Caki2 (cell line): ENCODE measurements at regions not wholly inside any gene's neighbourhood (a gene's known extent, or its start where the extent isn't known, plus 50 kb on each side); places are given as distances from the start of the nearest gene placed in this dataset.
"Not testable (repeated sequence)": the region's sequence is repeated elsewhere in the genome, so short reads cannot be mapped to it uniquely, and the experiment has no call there.

ENCODE experiments used
- DNase-seq: peaks from one replicate; pipeline ENCODE4 v3.0.0-alpha.2; 2015; ENCODE audit warnings: low read depth
- in situ Hi-C: cut with HindIII; loops from 2 replicates; pipeline ENCODE4 v1.10.0; 2016; ENCODE audit warnings: low sequenced_read_pairs, low pct_unique_long_range_greater_than_20kb, mixed read lengths

DNA sequence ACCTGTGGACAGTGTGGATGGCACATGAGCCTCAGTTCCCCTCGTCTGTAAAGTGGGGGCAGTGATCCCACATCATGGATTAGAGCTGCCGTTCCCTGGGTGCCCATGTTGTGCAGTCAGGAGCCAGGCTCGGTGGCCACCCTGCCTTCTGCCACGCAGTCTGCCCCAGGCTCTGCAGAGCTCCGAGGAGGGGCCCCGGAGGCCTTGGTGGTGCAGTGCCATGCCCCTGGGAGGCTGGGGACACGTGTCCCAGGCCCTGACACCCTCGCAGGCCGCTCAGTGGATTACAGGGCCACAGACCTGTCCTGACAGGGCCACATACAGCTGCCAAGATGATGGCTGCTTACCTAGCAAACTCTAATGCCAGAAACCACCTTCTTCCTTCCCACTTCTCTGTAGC is 59.7 kb upstream of the ZNF469 start:
- in situ Hi-C loops, result no loop called here
- no peak for DNase-seq

DNA sequence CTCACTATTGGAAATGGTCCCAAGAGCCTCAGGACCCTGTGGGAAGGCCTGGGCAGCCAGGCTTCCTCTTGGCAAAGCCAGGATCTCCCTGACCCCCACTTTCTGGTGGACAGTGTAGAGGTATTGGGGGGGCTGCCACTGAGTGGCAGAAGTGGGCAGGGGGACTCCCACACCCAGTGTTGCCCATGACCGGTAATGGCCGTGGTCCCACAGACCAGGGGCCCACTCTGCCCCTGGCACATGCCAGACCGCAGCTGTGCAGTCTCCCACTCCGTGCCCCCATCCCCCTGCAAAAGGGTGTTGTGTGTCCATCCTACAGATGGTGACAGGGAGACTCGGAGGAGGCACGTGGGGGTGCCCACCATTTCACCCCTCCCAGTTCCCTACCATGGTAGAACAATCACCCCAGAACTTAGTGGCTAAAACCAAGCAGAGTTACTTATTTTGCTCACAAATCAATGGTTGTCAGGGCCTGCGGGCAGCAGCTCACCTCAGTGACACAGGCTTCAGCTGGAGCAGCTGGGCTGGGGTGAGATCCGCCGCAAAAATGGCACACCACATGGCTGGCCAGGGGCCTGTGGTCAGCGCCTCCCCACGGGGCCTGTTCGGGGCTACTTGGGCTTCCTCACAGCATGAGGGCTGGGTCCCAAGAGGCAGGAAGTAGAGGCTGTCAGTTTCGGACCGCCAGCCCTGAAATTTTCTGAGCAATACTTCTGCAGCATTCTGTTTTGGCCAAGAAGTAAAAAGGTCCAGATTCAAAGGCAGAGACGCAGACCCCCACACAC is 59.0 kb upstream of the ZNF469 start:
- in situ Hi-C loops, result no loop called here
- DNase-seq, result no peak

DNA sequence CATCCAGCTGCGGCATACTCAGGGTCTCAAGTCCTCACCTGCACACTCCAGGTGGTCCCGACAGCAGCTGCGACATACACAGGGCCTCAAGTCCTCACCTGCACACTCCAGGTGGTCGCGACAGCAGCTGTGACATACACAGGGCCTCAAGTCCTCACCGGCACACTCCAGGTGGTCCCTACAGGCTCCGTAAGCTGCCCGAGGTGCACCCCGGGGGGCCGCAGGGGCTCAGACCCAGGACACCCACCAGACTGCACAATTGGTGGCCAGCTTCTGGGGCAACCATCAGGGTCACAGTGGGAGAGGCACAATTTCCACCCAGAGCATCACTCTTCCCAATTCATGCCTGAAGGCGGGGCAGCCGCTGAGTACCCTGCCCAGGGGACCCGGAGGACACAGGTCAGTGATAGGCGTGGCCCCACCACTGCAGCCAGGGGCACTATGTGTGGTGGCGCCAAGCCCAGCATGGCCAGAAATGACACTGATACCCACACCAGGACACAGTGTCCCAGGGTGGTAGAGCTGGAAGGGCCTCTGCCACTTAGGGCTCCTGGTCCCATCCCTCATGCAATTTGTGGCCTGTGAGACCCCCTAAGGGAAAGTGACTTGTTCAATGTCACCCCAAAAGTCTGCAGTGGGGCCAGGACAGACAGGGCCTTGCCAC is 57.5 kb upstream of the ZNF469 start:
- in situ Hi-C loops, result no loop called here
- no peak for DNase-seq

DNA sequence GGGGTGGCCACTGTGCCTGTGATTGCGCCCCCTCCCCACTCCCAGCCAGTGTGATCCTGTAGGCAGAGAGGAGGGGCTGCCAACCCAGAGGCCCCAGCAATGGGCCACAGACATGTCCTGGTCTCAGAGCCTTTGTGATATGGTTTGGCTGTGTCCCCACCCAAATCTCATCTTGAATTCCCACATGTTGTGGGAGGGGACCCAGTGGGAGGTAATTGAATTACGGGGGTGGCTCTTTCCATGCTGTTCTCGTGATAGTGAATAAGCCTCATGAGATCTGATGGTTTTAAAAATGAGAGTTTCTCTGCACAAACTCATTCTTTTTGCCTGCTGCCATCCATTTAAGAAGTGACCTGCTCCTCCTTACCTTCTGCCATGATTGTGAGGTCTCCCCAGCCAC is 56.8 kb upstream of the ZNF469 start:
- in situ Hi-C loops, result no loop called here
- DNase-seq, result no peak

DNA sequence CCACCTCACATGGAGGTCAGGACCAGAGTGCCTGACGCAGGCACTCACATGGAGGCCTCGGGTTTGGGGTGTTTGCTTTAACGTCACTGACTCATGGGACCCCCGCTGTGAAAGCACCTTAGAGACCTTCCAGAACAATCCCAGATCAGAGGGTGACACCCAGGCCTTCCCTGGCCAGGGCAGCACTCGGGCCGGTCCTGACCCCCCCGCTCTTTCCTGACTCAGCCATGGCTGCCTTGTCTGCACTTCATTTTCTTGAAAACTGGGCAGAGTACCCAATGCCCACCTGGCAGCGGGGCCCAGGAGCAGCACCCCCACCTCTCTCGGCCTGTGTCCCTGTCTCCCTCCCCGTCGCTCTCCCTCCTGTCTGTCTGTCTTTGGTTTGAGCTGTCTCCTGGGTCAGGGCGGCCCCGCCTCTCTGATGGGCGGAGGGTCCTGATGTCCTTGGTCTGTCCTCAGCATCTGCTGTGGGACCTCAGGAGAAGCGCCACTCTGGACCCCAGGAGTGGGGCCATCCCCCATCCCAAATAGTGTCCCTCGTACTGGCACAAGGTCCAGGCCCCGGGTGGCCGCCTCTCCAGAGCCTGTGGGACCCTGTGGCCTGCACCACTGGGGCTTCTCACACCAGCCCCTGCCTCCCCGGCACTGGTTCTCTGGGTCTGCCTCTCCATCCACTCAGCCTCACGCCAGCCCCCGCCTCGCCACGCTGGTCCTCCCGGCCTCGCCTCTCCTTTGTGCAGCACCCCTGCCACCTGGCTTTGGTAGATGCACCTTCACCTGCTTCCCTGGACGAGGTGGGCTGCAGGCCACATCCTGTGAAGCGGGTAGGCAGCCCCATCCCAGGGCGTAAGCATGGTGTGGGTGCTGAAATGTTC is 55.9 kb upstream of the ZNF469 start:
- DNase-seq, result no peak
- in situ Hi-C loops, result no loop called here

DNA sequence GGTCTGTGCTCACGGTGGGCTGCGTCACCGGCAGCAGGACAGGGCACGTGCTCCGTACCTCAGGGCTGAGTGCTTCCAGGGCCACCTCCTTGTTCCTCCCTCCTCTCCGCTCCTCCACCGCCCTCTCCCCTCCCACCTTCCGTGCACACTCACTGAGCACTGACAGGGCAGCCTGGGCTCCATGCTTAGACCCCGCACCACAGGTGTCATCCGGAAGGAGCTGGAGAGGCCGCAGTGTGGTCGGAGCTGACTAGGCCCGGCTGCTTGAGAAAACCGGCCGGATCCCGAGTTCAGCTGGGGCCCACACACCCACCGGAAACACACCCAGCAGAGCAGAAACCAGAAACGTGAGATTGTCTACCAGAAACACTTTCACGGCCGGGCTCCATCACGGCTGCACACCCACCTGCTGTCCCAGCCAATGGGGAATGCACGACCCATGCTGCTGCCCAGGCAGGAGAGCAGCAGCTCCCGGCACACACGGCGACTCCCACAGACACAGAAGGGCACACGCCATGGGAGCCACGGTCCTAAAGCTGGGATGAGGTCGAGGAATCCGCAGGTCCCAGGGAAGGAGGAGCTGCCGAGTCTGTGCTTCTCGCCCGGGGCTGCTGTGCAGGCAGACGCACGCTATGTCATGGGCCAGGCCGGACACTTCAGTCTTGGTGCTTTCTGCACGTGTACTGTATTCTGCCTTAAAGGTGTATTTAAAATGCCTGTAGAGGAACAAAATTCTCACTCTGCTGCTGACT is 55.0 kb upstream of the ZNF469 start:
- in situ Hi-C loops, result no loop called here
- no peak for DNase-seq

DNA sequence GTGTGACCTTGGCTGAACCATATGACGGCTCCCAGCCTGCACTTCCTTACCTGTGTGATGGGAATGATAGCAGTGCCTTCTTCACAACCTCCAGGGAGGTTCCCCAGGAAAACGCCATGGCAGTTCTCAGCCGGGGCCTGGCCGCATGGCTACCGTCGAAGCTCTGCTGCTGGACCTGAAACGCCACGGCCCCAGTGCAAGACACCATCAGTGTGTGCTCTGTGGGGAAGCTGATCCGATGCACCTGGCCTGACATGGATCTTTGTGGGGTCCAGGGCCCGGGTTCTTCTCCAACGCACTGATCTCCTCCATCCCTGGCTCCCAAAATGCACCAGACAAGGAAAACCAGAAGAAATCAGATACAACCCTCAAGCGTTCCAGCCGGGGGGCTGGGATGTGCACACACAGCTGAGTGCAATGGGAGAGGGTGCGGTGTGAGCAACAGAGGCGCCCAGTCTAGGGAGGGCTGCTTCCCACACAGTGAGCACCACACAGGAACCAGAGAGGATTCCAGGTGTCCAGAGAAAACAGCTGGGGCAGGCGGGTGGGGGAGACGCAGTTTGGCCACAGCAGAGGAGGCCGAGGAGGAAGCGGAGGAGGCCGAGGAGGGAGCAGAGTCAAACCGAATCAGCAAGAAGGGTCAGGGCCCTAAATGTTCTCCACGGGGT is 54.3 kb upstream of the ZNF469 start:
- in situ Hi-C loops, result no loop called here
- no peak for DNase-seq

DNA sequence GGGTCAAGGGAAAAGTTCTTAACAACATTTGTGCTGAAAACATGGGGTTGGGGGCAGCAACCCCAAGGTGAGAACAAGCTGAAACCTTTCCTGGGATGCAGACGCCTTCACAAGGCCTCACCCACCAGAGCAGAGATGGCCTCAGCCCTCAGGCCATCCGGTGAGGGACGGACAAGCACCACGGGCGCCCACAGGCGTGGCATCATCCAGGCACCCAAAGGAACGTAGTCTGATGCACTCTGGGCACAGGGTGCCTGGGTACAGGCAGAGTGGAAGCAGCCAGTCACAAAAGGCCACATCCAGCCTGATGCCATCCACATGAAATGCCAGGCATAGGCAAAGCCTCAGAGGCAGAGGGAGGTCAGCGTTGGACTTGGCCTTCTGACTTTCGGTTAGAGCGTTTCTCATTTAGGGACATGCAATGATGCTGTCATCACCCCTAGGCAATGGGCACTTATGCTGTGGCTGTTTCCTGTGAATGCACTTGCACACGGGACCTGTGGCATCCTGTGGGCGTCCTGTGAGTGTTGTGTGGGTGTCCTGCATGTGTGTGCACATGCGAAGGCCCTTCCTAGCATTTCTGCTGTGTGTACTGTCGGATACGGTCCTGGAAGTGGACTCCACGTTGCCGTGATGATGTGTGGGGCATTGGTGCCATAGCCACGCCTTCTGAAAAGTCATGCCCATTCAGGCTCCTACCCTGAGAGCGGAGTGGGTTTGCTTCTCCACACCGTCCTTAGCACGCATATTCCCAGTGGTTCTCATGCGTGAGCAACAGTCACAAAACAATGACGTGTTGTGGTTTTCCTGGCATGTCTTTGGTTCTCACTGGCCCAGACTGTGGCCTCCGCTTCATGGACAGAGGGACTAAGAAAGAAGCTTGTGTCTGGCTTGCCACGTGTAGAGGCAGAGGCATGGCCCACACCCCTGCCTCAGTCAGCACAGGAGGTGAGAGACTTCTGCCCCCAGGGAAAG is 52.7 kb upstream of the ZNF469 start:
- no peak for DNase-seq
- in situ Hi-C loops, result no loop called here

DNA sequence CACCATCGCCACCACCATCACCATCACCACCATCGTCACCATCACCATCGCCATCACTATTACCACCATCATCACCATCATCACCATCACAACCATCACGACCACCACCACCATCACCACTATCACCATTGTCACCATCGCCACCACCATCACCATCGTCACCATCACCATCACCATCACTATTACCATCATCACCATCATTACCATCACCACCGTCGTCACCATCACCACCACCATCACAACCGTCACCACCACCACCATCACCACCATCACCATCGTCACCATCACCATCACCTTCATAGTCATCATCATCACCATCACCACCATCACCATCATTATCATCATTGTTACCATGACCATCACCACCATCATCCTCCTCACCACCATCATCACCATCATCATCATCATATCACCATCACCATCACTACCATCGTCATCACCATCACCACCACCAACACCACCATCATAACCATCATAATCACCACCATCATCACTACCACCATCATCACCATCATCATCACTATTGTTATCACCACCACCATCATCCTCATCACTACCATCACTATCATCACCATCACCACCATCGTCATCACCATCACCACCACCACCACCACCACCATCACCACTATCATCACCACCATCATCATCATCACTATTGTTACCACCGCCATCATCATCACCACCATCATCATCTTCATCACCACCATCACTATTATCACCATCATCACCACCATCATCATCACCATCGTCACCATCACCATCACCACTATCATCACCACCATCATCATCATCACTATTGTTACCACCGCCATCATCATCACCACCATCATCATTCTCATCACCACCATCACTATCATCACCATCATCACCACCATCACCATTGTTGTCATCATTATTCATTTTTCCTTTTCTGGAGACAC is 51.5 kb upstream of the ZNF469 start:
- in situ Hi-C loops, result no loop called here
- DNase-seq, result no peak

DNA sequence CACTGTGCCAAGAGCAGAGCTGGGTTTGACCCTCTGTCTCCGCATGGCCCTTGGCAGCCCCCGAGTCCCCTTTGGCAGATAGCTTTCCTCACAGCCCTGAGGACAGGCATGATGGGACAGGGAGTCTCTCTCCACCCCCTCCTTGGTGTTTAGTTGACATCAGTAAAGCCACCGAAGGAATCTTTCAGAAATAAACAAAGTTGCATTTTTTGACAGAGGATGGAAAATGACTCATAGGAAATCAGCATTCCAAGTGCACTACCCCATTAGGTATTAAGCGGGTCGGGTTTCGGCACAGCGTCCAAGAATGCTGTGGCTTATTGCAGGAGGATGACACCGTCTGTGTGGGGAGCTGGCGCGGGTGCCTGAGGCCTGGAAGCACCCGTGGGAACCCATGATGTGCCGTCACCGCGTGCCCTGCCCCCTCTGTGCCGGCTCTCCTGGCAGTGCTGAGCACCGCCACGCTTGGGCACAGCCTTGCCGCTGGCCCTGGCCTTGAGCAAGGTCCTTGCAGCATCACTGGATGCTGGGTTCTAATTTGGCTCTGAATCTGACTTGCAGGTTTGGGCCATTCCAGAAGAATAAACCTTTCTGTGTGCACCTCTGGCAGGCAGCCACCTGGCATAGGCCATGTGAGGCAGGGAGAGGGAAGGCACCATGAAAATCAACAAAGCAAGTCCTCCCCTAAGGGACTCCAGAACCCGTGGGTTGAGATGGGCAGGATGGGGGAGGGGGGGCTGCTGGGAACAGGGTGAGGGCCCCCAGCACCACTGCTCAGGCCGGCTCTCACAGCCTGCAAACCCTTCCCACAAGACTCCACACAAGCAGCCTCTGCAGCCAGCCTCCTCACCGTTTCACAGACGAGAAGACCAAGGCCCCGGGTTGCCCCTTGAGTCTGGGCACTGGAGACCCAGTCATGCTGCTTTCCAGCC is 50.5 kb upstream of the ZNF469 start:
- in situ Hi-C loops, result no loop called here
- DNase-seq, result peak; percentile 98

DNA sequence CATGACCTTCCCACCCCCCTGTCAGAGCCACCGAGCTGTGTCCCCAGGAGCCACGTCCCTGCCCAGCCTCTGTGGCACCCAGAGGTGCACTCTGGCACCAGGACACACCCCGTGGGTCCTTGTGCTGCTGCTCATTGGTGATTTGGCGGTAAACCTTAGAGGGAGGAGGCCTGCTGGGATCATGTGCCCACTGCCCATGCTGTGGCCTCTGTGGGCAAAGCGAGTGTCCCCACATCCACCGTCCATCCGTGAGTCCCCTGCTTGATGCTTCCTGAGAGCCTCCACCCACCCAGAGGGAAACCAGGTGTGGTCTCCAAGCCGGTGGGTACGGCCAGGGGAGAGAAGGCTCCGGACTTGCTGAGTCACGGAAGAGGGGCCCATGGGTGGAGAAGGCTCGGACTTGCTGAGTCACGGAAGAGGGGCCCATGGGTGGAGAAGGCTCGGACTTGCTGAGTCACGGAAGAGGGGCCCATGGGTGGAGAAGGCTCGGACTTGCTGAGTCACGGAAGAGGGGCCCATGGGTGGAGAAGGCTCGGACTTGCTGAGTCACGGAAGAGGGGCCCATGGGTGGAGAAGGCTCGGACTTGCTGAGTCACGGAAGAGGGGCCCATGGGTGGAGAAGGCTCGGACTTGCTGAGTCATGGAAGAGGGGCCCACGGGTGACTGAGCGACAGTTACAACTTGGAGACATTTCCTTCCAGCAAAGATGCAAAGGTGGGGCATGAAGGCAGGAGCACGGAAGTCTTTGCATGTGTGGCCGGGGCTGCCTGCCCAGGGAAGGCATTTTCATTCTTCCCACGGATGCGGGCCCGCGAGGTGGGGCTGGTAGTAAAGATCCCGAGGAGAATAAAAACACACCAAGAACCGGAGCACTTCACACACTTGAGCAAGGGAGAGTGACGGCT is 49.6 kb upstream of the ZNF469 start:
- in situ Hi-C loops, result not testable (repeated sequence)
- DNase-seq, result peak; percentile 80
